ENCODE measurements at regions not wholly inside any gene's neighbourhood (a gene's known extent, or its start where the extent isn't known, plus 50 kb on each side); places are given as distances from the start of the nearest gene placed in this dataset.

DNA sequence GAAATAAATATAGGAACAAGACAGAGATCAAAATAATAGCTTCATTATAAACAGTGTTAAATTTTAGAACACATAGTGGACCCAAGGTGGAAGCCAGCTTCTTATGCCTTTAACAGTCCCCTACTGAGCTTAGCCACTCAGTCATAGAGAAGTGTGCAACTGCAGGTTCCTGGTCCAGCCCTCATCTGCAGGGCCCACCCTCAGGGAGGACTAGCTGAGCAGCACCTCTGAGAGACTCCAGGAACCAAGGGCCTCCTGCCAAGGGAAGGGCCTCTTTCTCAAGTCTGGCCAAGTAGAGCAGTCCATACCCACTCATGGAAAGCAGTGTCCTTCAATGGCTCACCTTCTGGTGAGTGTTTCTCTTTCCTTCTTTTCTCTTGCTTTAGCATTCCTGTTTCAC is 173.7 kb upstream of the PRPS1L1 start:
- H4K20me1 ChIP-seq (ENCODE audit: control insufficient read depth, insufficient read depth): no peaks in the 10 kb centered on the region
- ChIA-PET SMC1A (ENCODE audit: uncharacterized antibody, unreplicated experiment) (interaction anchor here (1.0 kb wide), 1 partner anchor 89 kb away, joined by 3 read pairs; no protein-coding TSS in a partner anchor), POLR2A (no interaction called here), RAD21 (ENCODE audit: unreplicated experiment) (no interaction called here), CTCF (interaction anchor here (1.3 kb wide), 2 partner anchors 10 to 16 kb away, joined by 3 read pairs; no protein-coding TSS in a partner anchor)
- no peak for DNase-seq (ENCODE audit: low read depth, low spot score)
- no peak for FAIRE-seq
- intact Hi-C loops (cut with micrococcal nuclease; ENCODE audit: unreplicated experiment): no loop called here
- no peaks in the 10 kb centered on the region for H3K9me3 ChIP-seq (replicated peaks; ENCODE audit: control insufficient read depth, insufficient read depth, low read length)
- no peaks in the 10 kb centered on the region for H3K36me3 ChIP-seq (ENCODE audit: control insufficient read depth in 2 of 2, insufficient read depth in 2 of 2, low read length in 1 of 2)
- H3K27me3 ChIP-seq (replicated peaks in 1 of 2; ENCODE audit: control insufficient read depth in 2 of 2, insufficient read depth in 2 of 2, low read length in 1 of 2): no peaks in the 10 kb centered on the region; a peak in 1 of 4 replicates
- H3K4me1 ChIP-seq (ENCODE audit: control insufficient read depth, insufficient read depth, low read length): no peaks in the 10 kb centered on the region
- H2AFZ ChIP-seq (ENCODE audit: control insufficient read depth, low read depth, low read length): no peak overlapping the region
- H3K4me2 ChIP-seq (ENCODE audit: control insufficient read depth, insufficient read depth): no peak overlapping the region
- H3K4me3 ChIP-seq: no peak overlapping the region
- no peak for ATAC-seq
- H3K79me2 ChIP-seq (ENCODE audit: control insufficient read depth, insufficient read depth, low read length): no peaks in the 10 kb centered on the region
- H3K27ac ChIP-seq (ENCODE audit: control insufficient read depth, insufficient read depth): no peak overlapping the region
- in situ Hi-C loops (cut with MboI): no loop called here
- no TSS peak for BruUV-seq (replicated peaks)
- no peak for TF ChIP-seq YBX1 (IDR thresholded peaks at IDR 0.05)
- TF ChIP-seq HDGF (IDR thresholded peaks at IDR 0.05): no peak
- no peak for TF ChIP-seq ZSCAN29 (IDR thresholded peaks at IDR 0.05)
- TF ChIP-seq, protein P1, sequence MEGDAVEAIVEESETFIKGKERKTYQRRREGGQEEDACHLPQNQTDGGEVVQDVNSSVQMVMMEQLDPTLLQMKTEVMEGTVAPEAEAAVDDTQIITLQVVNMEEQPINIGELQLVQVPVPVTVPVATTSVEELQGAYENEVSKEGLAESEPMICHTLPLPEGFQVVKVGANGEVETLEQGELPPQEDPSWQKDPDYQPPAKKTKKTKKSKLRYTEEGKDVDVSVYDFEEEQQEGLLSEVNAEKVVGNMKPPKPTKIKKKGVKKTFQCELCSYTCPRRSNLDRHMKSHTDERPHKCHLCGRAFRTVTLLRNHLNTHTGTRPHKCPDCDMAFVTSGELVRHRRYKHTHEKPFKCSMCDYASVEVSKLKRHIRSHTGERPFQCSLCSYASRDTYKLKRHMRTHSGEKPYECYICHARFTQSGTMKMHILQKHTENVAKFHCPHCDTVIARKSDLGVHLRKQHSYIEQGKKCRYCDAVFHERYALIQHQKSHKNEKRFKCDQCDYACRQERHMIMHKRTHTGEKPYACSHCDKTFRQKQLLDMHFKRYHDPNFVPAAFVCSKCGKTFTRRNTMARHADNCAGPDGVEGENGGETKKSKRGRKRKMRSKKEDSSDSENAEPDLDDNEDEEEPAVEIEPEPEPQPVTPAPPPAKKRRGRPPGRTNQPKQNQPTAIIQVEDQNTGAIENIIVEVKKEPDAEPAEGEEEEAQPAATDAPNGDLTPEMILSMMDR (IDR thresholded peaks at IDR 0.05 in 2 of 3, conservative IDR thresholded peaks at IDR 0.05 in 1 of 3; ENCODE audit: control insufficient read depth in 2 of 3, extremely low read depth in 1 of 3, insufficient read depth in 1 of 3, low read depth in 3 of 3, low read length in 3 of 3): no peak
- no peak for TF ChIP-seq KAT2A (conservative IDR thresholded peaks at IDR 0.05; ENCODE audit: control insufficient read depth, low read depth, low read length)
- TF ChIP-seq EZH2 (IDR thresholded peaks at IDR 0.05; ENCODE audit: borderline replicate concordance, control insufficient read depth, low read depth, low read length): no peak
- TF ChIP-seq, protein P2, sequence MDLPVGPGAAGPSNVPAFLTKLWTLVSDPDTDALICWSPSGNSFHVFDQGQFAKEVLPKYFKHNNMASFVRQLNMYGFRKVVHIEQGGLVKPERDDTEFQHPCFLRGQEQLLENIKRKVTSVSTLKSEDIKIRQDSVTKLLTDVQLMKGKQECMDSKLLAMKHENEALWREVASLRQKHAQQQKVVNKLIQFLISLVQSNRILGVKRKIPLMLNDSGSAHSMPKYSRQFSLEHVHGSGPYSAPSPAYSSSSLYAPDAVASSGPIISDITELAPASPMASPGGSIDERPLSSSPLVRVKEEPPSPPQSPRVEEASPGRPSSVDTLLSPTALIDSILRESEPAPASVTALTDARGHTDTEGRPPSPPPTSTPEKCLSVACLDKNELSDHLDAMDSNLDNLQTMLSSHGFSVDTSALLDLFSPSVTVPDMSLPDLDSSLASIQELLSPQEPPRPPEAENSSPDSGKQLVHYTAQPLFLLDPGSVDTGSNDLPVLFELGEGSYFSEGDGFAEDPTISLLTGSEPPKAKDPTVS (IDR thresholded peaks at IDR 0.05; ENCODE audit: low read depth, low read length): no peak
- TF ChIP-seq PAX8 (IDR thresholded peaks at IDR 0.05): no peak
- TF ChIP-seq, protein P3, sequence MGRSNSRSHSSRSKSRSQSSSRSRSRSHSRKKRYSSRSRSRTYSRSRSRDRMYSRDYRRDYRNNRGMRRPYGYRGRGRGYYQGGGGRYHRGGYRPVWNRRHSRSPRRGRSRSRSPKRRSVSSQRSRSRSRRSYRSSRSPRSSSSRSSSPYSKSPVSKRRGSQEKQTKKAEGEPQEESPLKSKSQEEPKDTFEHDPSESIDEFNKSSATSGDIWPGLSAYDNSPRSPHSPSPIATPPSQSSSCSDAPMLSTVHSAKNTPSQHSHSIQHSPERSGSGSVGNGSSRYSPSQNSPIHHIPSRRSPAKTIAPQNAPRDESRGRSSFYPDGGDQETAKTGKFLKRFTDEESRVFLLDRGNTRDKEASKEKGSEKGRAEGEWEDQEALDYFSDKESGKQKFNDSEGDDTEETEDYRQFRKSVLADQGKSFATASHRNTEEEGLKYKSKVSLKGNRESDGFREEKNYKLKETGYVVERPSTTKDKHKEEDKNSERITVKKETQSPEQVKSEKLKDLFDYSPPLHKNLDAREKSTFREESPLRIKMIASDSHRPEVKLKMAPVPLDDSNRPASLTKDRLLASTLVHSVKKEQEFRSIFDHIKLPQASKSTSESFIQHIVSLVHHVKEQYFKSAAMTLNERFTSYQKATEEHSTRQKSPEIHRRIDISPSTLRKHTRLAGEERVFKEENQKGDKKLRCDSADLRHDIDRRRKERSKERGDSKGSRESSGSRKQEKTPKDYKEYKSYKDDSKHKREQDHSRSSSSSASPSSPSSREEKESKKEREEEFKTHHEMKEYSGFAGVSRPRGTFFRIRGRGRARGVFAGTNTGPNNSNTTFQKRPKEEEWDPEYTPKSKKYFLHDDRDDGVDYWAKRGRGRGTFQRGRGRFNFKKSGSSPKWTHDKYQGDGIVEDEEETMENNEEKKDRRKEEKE (IDR thresholded peaks at IDR 0.05): no peak
- TF ChIP-seq NBN (IDR thresholded peaks at IDR 0.05): no peak
- TF ChIP-seq NFYA (IDR thresholded peaks at IDR 0.05; ENCODE audit: borderline replicate concordance, low read depth, low read length): no peak
- no peak for TF ChIP-seq STAT1 (conservative IDR thresholded peaks at IDR 0.05)
- no peak for TF ChIP-seq KDM1A (IDR thresholded peaks at IDR 0.05; ENCODE audit: borderline replicate concordance)
- TF ChIP-seq ZNF207 (IDR thresholded peaks at IDR 0.05; ENCODE audit: borderline replicate concordance): no peak
- no peak for TF ChIP-seq RFX5 (IDR thresholded peaks at IDR 0.05; ENCODE audit: low read depth, low read length)
- TF ChIP-seq PAX5 (IDR thresholded peaks at IDR 0.05; ENCODE audit: borderline replicate concordance, low read depth, low read length): no peak
- no peak for TF ChIP-seq PML (IDR thresholded peaks at IDR 0.05; ENCODE audit: low read length)
- no peak for TF ChIP-seq HDAC2 (IDR thresholded peaks at IDR 0.05)
- no peak for TF ChIP-seq KLF5 (IDR thresholded peaks at IDR 0.05; ENCODE audit: partially characterized antibody)
- TF ChIP-seq DPF2 (IDR thresholded peaks at IDR 0.05): no peak
- H3K9ac ChIP-seq (ENCODE audit: control insufficient read depth, insufficient read depth, low read length): no peak overlapping the region
